Natural killer cell (primary cell): ENCODE measurements at regions not wholly inside any gene's neighbourhood (a gene's known extent, or its start where the extent isn't known, plus 50 kb on each side); places are given as distances from the start of the nearest gene placed in this dataset.

ENCODE experiments used
- ATAC-seq, 3 donors: fragments of 150-1000 bp in 2 of 3; fragments of 200-7000 bp in 1 of 3; cut with Tn5 transposase; 1 replicate in 1 of 3; 2 replicates in 2 of 3; pipeline ENCODE4 v1.10.0; 2021; ENCODE audit warnings: mild to moderate bottlenecking in 2 of 3, moderate library complexity in 2 of 3
- DNase-seq, 2 donors: peaks; one replicate each; pipeline versions ENCODE4 v3.0.0 to v3.0.0-alpha.2; 2013 to 2021; ENCODE audit warnings: mixed read lengths in 1 of 2
- H3K27ac ChIP-seq: one replicate; pipeline ENCODE4 v1.5.1; 2013; ENCODE audit warnings: mild to moderate bottlenecking, low read length
- H3K27me3 ChIP-seq: one replicate; pipeline ENCODE4 v1.6.1; 2013; ENCODE audit warnings: low read length; ENCODE audit not compliant: control insufficient read depth, insufficient read depth
- H3K36me3 ChIP-seq: one replicate; pipeline ENCODE4 v1.6.1; 2013; ENCODE audit warnings: low read length; ENCODE audit not compliant: control insufficient read depth, insufficient read depth
- H3K4me1 ChIP-seq: one replicate; pipeline ENCODE4 v1.6.1; 2013; ENCODE audit warnings: low read length; ENCODE audit not compliant: control insufficient read depth, insufficient read depth
- H3K4me3 ChIP-seq: one replicate; pipeline ENCODE4 v1.5.1; 2013; ENCODE audit warnings: low read length
- H3K9me3 ChIP-seq: one replicate; pipeline ENCODE4 v1.6.1; 2013; ENCODE audit warnings: low read length; ENCODE audit not compliant: control insufficient read depth, insufficient read depth
- H3K27ac Mint-ChIP-seq, 2 donors: one replicate each; pipeline ENCODE4 v1.8.0; 2022; ENCODE audit warnings: mild to moderate bottlenecking in 2 of 2, mixed read lengths in 2 of 2, moderate library complexity in 1 of 2
- H3K27me3 Mint-ChIP-seq, 2 donors: one replicate each; pipeline ENCODE4 v1.8.0; 2022; ENCODE audit warnings: low read depth in 2 of 2, mixed read lengths in 2 of 2
- H3K36me3 Mint-ChIP-seq: one replicate; pipeline ENCODE4 v1.8.0; 2022; ENCODE audit warnings: mixed read lengths
- H3K4me1 Mint-ChIP-seq, 2 donors: one replicate each; pipeline ENCODE4 v1.8.0; 2022; ENCODE audit warnings: mixed read lengths in 2 of 2
- H3K4me3 Mint-ChIP-seq: one replicate; pipeline ENCODE4 v1.8.0; 2022; ENCODE audit warnings: mild to moderate bottlenecking, moderate library complexity, mixed read lengths
- H3K9me3 Mint-ChIP-seq, 2 donors: one replicate each; pipeline ENCODE4 v1.8.0; 2022; ENCODE audit warnings: mixed read lengths in 2 of 2
- CTCF ChIP-seq: fragments of 200-600 bp; IDR thresholded peaks from one replicate; pipeline ENCODE4 v1.8.0; 2022; ENCODE audit warnings: antibody characterized with exemption
- WGBS: methylation state at CpG from one replicate; pipeline ENCODE4 v1.1.7; 2013; ENCODE audit warnings: missing lambda C conversion rate; ENCODE audit not compliant: insufficient coverage; 5-methylcytosine and 5-hydroxymethylcytosine counted together
- intact Hi-C: fragments of 100-400 bp; cut with micrococcal nuclease; formaldehyde crosslinking; loops from one replicate; pipeline ENCODE4 v1.14.2; 2022

GRCh38 chr16:54479546-54479945 lies 193.0 kb upstream of the IRX3 start:
- Histone ChIP-seq H3K27me3 (no peaks in the 10 kb centered on the region), H3K36me3 (no peaks in the 10 kb centered on the region), H3K4me1 (no peaks in the 10 kb centered on the region), H3K9me3 (no peaks in the 10 kb centered on the region), H3K4me3 (no peak overlapping the region), H3K27ac (no peak overlapping the region)
- no peak overlapping the region for H3K4me3 Mint-ChIP-seq
- H3K27me3 Mint-ChIP-seq: peaks cover 0 to 5% of the 10 kb centered on the region in 2 donors
- no peaks in the 10 kb centered on the region for H3K36me3 Mint-ChIP-seq
- WGBS: no CpG with 5 or more reads among the region's 1 CpG
- intact Hi-C loops: no loop called here
- DNase-seq (no peak), ATAC-seq (no peak)
- no peaks in the 10 kb centered on the region for H3K4me1 Mint-ChIP-seq
- no peak for TF ChIP-seq CTCF
- no peak overlapping the region for H3K27ac Mint-ChIP-seq
- H3K9me3 Mint-ChIP-seq: peaks cover 0 to 2% of the 10 kb centered on the region in 2 donors

- 85% methylated on average over 6 of the region's 6 CpGs for WGBS
- Mint-ChIP-seq H3K27ac (no peak overlapping the region), H3K9me3 (peaks cover 0 to 3% of the 10 kb centered on the region in 2 donors), H3K36me3 (no peaks in the 10 kb centered on the region), H3K4me3 (no peak overlapping the region), H3K4me1 (no peaks in the 10 kb centered on the region), H3K27me3 (peaks cover 0 to 5% of the 10 kb centered on the region in 2 donors)
- intact Hi-C loops: no loop called here
- Histone ChIP-seq H3K27me3 (no peaks in the 10 kb centered on the region), H3K4me1 (no peaks in the 10 kb centered on the region), H3K9me3 (no peaks in the 10 kb centered on the region), H3K27ac (no peak overlapping the region), H3K36me3 (no peaks in the 10 kb centered on the region), H3K4me3 (no peak overlapping the region)
- DNase-seq (no peak), ATAC-seq (no peak)
- TF ChIP-seq CTCF: no peak
Observed at GRCh38 chr16:54477714-54478113, 191.1 kb upstream of the IRX3 start.

- Mint-ChIP-seq H3K4me1 (no peaks in the 10 kb centered on the region), H3K27me3 (peaks cover 0 to 8% of the 10 kb centered on the region in 2 donors), H3K36me3 (no peaks in the 10 kb centered on the region), H3K27ac (no peak overlapping the region), H3K4me3 (no peak overlapping the region), H3K9me3 (peaks cover 0 to 3% of the 10 kb centered on the region in 2 donors)
- no peak for DNase-seq
- 76% methylated on average over 4 of the region's 5 CpGs for WGBS
- Histone ChIP-seq H3K27me3 (no peaks in the 10 kb centered on the region), H3K9me3 (no peaks in the 10 kb centered on the region), H3K4me1 (no peaks in the 10 kb centered on the region), H3K36me3 (no peaks in the 10 kb centered on the region), H3K4me3 (no peak overlapping the region), H3K27ac (no peak overlapping the region)
- no peak for TF ChIP-seq CTCF
- intact Hi-C loops: no loop called here
- ATAC-seq: no peak
Observed at GRCh38 chr16:54475019-54475601, 188.5 kb upstream of the IRX3 start.
